Stimulated activated CD8-positive, alpha-beta memory T cell treated with anti-CD3 and anti-CD28 coated beads, Interleukin-2, amount 100 ng/mL, for 1 hour (primary cell): ENCODE measurements at regions not wholly inside any gene's neighbourhood (a gene's known extent, or its start where the extent isn't known, plus 50 kb on each side); places are given as distances from the start of the nearest gene placed in this dataset.

Experiments used
- DNase-seq, 2 donors: peaks; one replicate each; pipeline ENCODE4 v3.0.0-alpha.2; 2020; ENCODE audit warnings: low read depth in 2 of 2

GRCh38 chr10:44301781-44302355, 83.0 kb downstream of the CXCL12 start:
- DNase-seq, result no peak

- no peak for DNase-seq
Observed at GRCh38 chr10:44300666-44301649, 83.9 kb downstream of the CXCL12 start.

DNA sequence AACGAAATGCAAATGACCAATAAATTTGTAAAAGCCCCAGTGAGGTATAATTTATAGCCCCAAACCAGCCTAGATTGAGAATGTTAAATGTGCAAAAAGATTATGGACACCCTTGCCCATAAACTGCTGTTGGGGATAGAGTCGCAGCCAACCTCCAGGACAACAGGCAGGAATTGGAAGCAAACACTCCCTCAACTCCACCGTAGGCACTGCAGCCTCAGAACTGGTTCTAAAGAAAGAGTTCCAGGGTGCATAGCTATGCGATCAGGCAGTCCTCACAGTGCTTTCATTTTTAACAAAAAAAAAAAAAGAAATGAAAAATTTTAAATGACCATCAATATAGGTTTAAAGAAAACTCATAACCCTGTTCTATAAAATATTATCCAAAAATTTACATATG, 86.2 kb downstream of the CXCL12 start:
- DNase-seq, result no peak

GRCh38 chr10:44297963-44298362, 86.9 kb downstream of the CXCL12 start:
- DNase-seq, result no peak

GRCh38 chr10:44295644-44296241, 89.2 kb downstream of the CXCL12 start:
- no peak for DNase-seq

DNA sequence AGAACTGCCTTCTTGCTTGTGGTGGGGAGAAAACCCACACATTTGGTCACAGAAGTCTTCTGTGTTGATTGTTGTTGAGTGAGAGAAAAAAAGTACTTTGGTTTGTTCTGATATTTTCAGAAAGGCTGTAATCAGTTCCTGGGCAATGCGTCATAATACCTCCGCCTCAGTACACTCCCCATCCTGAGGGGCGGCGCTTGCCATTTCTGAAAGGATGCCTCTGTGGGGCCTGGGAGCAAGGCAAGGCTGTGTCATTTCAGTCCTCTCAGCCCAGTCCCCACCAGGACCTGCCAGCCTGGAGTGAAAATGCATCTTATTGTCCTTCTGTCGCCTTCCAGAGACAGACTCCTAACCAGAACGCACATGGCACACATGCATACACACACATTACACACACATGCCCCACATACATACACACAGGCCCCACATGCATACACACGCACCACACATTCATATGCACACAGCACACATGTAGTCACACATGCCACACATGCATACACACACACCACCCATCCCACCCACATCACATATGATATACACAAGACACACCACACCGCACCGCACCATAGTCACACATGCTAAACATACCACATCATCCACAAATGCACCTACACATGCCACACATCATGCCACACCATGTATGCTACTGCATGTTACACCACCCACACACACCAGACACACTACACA, 90.0 kb downstream of the CXCL12 start:
- no peak for DNase-seq

- DNase-seq, result no peak
Observed at GRCh38 chr10:44293842-44294241, 91.1 kb downstream of the CXCL12 start.

DNA sequence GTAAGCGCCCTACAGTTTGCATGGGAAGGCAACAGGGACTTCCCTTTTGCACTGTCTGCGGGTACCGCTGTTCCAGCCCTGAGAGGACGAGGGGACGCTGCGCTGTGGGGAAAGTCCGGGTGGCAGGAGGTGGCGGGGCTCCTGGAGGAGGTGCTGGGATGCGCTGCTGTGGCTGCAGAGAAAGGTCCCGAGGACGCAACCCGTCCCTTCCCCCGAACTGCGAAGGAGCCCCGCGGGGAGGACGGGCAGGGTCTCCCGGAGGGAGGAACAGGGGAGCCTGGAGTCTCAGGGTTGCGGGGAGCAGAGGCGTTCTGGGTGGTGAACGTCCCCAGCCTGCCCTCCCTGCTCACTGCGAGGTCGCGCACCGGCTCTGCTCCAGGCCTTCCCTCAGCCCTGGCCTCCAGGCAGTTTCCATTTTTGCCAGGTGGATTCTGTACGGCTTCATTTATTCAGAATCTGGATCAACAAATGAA, 91.6 kb downstream of the CXCL12 start:
- DNase-seq, result no peak

- DNase-seq, result no peak
Observed at GRCh38 chr10:44292390-44293002, 92.4 kb downstream of the CXCL12 start.

DNA sequence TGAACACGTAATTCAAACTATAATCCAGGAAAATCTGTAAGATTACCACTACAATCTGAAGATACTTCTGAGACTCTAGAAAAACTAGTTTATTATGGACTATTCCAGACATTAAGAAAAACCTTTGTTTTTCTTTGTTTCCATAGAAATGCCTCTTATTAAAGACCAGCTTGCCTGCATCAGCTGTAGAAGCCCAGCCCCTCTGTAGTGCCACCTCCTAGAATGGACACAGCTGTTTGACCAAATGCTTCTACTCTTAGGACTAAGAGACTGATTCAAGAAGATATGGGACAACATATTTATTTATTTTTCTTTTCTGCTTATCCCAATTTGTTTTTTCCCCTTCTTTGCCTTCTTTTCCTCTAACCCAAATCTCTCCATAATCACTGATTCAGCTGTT, 93.8 kb downstream of the CXCL12 start:
- no peak for DNase-seq

DNA sequence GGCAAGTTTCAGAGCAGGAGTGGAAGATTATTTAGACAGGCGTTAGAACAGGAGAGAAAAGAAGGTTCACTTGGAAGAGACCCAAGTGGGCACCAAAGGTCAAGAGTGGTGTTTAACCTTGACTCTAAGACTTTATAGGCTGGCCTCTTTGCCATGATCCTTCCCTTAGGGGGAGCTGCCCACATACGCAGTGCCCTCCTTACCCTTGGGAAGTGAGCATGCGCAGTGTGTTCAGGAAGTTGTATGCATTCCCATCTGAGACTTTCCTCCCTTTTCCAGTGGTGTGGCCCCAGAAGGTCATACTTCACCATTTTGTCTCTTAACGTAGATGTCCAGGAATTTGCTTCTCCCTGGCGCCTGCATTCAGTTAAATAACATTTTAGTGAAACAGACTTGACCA, 95.8 kb downstream of the CXCL12 start:
- DNase-seq, result no peak

- no peak for DNase-seq
Observed at GRCh38 chr10:44287408-44287807, 97.5 kb downstream of the CXCL12 start.

DNA sequence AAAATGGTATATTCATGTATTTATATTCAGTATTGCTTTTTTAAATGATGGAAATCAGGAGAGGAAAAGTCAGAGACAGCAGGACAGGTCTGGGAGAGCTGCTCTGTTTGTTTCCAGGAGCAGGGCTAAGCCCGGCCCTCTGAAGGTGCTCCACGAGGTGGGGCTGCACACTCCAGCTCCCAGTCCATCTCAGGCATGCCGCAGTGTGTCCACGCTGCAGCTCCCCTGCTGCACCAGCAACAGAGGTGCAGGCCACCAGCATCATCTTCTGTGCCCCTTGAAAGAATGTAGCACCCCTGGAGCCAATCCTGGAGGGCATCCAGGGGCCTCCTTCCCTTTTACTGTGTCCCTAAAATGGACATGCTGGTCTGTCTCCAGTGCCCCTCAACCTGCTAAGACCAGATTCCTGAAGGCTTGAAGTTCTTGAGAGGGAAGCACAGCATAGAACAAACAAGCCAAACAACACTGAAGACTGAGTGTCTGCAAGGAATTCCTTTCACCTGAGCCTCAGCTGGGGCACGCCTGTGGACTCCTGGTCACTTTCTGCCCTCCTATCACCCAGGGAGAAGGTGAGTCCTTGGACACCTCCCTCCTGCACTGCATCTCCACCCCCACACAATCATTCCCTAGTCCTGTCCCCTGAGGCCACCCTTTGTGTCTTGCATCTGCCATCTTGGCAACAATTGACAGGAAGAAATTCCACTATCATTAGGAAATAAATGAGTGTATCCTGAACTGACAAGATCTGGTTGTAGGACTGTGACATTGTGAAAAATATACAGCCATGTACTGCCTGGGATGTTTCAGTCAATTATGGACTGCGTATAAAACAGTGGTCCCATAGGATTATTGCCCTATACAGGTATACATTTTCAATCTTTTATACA, 100.5 kb downstream of the CXCL12 start:
- no peak for DNase-seq

- DNase-seq, result no peak
Observed at GRCh38 chr10:44282626-44283300, 102.1 kb downstream of the CXCL12 start.

DNA sequence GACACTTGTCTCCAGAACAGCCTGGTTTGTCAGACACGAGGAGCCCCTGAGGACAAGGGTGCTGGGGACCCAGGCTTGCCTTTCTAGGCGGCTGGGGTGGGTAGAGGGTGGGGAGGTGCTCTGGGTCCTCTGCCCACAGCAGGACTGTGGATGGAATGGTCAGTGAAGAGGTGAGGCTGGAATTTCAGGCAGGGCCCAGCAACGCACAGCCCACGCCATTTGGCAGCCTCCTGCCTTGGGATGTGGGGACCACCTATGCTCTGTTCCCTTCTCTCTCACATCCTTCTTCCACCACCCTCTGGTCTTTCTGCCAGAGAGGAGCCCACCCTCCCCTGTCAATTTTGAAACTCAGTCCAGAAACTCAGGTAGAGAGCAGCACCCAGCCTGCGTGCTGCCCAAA, 103.2 kb downstream of the CXCL12 start:
- DNase-seq, result no peak

DNA sequence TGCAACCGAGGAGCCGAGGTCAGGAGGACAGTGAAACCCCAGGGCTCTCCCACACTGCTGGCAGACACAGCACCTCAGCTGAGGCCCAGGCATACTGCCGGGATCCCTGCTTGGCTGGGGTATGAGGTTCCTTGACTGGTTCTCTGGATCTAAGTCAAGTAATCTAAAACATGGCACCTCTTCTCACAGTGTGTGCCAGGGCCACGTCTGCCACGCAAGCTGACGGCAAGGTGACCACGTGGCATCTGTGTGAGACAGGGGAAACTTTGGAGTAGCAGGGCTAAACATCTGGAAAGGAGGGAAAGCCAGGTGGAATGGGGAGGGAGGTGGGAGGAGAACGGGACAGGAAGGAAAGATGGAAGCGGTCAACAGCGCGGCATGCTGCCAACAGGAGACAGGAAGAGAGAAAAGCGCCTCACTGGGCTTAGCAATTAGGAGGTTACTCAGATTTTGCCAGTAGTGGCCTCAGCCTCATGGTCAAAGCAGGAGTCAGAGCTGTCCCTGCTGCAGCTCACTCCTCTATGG, 103.7 kb downstream of the CXCL12 start:
- DNase-seq, result no peak

GRCh38 chr10:44280226-44281014, 104.5 kb downstream of the CXCL12 start:
- no peak for DNase-seq

DNA sequence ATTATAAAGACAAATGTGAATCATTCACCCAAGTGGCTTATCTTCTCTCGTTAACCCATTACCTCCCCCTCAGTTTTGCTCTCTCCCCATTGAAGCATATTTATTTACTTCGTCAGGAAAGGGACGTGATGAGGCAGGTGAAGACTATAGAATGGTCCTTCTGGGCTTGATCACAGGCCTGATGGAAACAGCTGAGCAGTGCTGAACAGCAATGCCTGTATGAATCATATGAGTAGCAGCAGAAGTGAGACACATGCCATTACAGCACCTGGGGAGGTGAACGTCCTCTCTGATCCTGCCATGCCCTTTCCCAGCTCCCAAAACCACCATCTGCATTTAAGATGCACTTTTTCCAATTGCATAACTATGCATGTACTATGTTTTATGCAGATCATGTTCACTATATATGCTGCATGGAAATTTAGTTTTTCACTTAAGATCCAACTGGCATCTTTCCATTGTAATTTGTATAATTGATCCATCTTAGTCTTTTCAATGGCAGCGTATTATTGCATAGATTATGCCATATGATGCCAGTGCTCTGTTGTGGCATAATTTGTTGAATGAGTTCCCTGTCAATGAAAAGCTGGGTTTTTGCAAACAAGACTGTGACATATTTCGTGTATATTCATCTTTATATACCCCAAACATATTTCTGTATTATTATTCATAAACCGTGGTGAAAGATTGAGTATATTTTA, 105.3 kb downstream of the CXCL12 start:
- no peak for DNase-seq
